Loucy (cell line): ENCODE measurements at regions not wholly inside any gene's neighbourhood (a gene's known extent, or its start where the extent isn't known, plus 50 kb on each side); places are given as distances from the start of the nearest gene placed in this dataset.

Source experiments
- H2AFZ ChIP-seq: fragments of 200-600 bp; sonication (generic); 2 replicates; pipeline ENCODE4 v1.6.0; 2016; ENCODE audit warnings: antibody characterized with exemption, mild to moderate bottlenecking, low read length, moderate library complexity
- H3F3A ChIP-seq: fragments of 200-600 bp; 2 replicates; pipeline ENCODE4 v1.6.0; 2016; ENCODE audit warnings: antibody characterized with exemption, low read depth, mild to moderate bottlenecking
- H3K27me3 ChIP-seq: fragments of 200-600 bp; sonication (generic); 2 replicates; pipeline ENCODE4 v1.6.1; 2014; ENCODE audit warnings: low read length, mild to moderate bottlenecking; ENCODE audit not compliant: insufficient read depth, poor library complexity, severe bottlenecking
- H3K36me3 ChIP-seq: fragments of 200-600 bp; sonication (generic); 2 replicates; pipeline ENCODE4 v1.6.1; 2016; ENCODE audit warnings: low read length; ENCODE audit not compliant: insufficient read depth
- H3K4me1 ChIP-seq: fragments of 200-600 bp; sonication (generic); 2 replicates; pipeline ENCODE4 v1.5.1; 2014; ENCODE audit warnings: low read length, mild to moderate bottlenecking; ENCODE audit not compliant: insufficient read depth, poor library complexity, severe bottlenecking
- H3K4me2 ChIP-seq: fragments of 200-600 bp; sonication (generic); 2 replicates; pipeline ENCODE4 v1.6.0; 2014; ENCODE audit warnings: antibody characterized with exemption, low read length, low read depth, mild to moderate bottlenecking; ENCODE audit not compliant: poor library complexity, severe bottlenecking
- H3K4me3 ChIP-seq: fragments of 200-600 bp; sonication (generic); 2 replicates; pipeline ENCODE4 v1.5.1; 2014; ENCODE audit warnings: low read length, mild to moderate bottlenecking, mixed read lengths; ENCODE audit not compliant: poor library complexity, severe bottlenecking
- H3K79me2 ChIP-seq: fragments of 200-600 bp; sonication (generic); 2 replicates; pipeline ENCODE4 v1.6.1; 2014; ENCODE audit warnings: low read length; ENCODE audit not compliant: insufficient read depth
- H3K9ac ChIP-seq: fragments of 200-600 bp; sonication (generic); 2 replicates; pipeline ENCODE4 v1.6.0; 2014; ENCODE audit warnings: mild to moderate bottlenecking, low read depth, low read length, moderate library complexity; ENCODE audit not compliant: poor library complexity, severe bottlenecking
- H3K9me2 ChIP-seq: fragments of 200-600 bp; sonication (generic); replicated peaks from 2 replicates; pipeline ENCODE4 v1.6.1; 2016; ENCODE audit warnings: low read depth, low read length, mixed read lengths
- H3K9me3 ChIP-seq: fragments of 200-600 bp; sonication (generic); 2 replicates; pipeline ENCODE4 v1.6.1; 2014; ENCODE audit warnings: mild to moderate bottlenecking, antibody characterized with exemption, low read length, low read depth; ENCODE audit not compliant: insufficient read depth
- H4K20me1 ChIP-seq: fragments of 200-600 bp; sonication (generic); 2 replicates; pipeline ENCODE4 v1.6.0; 2014; ENCODE audit warnings: antibody characterized with exemption, low read length, mild to moderate bottlenecking; ENCODE audit not compliant: insufficient read depth, poor library complexity, severe bottlenecking
- EZH2phosphoT487 ChIP-seq: fragments of 200-600 bp; IDR thresholded peaks from 2 replicates; pipeline ENCODE4 v1.6.1; 2018; ENCODE audit warnings: antibody characterized with exemption, mild to moderate bottlenecking, moderate library complexity, borderline replicate concordance
- TF ChIP-seq, protein P1 (sequence below): fragments of 200-600 bp; sonication (generic); conservative IDR thresholded peaks from 2 replicates; pipeline ENCODE4 v1.5.1; 2014; ENCODE audit warnings: mild to moderate bottlenecking, antibody characterized with exemption, low read length

DNA sequence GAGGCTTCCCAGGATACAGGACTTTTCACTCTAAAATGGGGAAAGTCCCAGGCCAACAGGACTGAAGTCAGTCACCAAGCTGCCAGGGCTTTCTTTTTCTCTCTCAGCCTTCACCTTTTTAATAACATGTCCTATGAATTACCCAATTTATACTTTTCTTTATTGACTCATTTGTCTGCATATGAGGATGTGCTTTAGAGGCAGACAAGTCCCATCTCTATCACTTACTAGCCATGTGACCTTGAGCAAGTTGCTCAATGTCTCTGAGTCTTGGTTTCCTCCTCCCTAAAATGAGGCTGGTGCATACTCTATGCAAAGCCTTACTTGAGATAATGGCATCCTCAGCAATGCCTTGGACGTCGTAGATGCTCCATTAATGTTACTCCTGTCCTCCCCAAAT, 98.1 kb upstream of the TMPO start:
- Histone ChIP-seq H2AFZ (peak overlapping the region; percentile 50; the same call in 1 of the 2 replicates), H3K9me2 (no peaks in the 10 kb centered on the region), H3K9ac (no peak overlapping the region), H3K9me3 (no peaks in the 10 kb centered on the region), H3K27me3 (no peaks in the 10 kb centered on the region), H3K4me1 (peaks cover 24% of the 10 kb centered on the region), H3F3A (no peaks in the 10 kb centered on the region), H4K20me1 (no peaks in the 10 kb centered on the region), H3K4me3 (no peak overlapping the region), H3K4me2 (no peak overlapping the region), H3K36me3 (no peaks in the 10 kb centered on the region), H3K79me2 (no peaks in the 10 kb centered on the region)
- TF ChIP-seq EZH2phosphoT487, result no peak

- Histone ChIP-seq H3K27me3 (no peaks in the 10 kb centered on the region), H4K20me1 (no peaks in the 10 kb centered on the region), H2AFZ (peak overlapping the region; percentile 13; the same call in 1 of the 2 replicates), H3K4me3 (peak overlapping the region; percentile 30), H3K9me3 (no peaks in the 10 kb centered on the region), H3F3A (no peaks in the 10 kb centered on the region), H3K9me2 (no peaks in the 10 kb centered on the region), H3K79me2 (no peaks in the 10 kb centered on the region), H3K9ac (peak overlapping the region; percentile 34), H3K4me1 (peaks cover 24% of the 10 kb centered on the region), H3K36me3 (no peaks in the 10 kb centered on the region), H3K4me2 (peak overlapping the region; percentile 47)
- no peak for TF ChIP-seq EZH2phosphoT487
- TF ChIP-seq, protein P1, sequence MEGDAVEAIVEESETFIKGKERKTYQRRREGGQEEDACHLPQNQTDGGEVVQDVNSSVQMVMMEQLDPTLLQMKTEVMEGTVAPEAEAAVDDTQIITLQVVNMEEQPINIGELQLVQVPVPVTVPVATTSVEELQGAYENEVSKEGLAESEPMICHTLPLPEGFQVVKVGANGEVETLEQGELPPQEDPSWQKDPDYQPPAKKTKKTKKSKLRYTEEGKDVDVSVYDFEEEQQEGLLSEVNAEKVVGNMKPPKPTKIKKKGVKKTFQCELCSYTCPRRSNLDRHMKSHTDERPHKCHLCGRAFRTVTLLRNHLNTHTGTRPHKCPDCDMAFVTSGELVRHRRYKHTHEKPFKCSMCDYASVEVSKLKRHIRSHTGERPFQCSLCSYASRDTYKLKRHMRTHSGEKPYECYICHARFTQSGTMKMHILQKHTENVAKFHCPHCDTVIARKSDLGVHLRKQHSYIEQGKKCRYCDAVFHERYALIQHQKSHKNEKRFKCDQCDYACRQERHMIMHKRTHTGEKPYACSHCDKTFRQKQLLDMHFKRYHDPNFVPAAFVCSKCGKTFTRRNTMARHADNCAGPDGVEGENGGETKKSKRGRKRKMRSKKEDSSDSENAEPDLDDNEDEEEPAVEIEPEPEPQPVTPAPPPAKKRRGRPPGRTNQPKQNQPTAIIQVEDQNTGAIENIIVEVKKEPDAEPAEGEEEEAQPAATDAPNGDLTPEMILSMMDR, result no peak
Measured at GRCh38 chr12:98418357-98419075, 96.9 kb upstream of the TMPO start.

- TF ChIP-seq, protein P1, result no peak
- TF ChIP-seq EZH2phosphoT487, result no peak
- Histone ChIP-seq H3K27me3 (no peaks in the 10 kb centered on the region), H3K36me3 (no peaks in the 10 kb centered on the region), H3K4me3 (no peak overlapping the region), H3K9me2 (no peaks in the 10 kb centered on the region), H3K4me1 (peaks cover 24% of the 10 kb centered on the region), H2AFZ (0 out of 2 replicates have a peak overlapping the region, but pooled peaks have one; percentile 13), H3K4me2 (peak overlapping the region; percentile 47), H4K20me1 (no peaks in the 10 kb centered on the region), H3K79me2 (no peaks in the 10 kb centered on the region), H3K9me3 (no peaks in the 10 kb centered on the region), H3F3A (no peaks in the 10 kb centered on the region), H3K9ac (peak overlapping the region; percentile 34)
Measured at GRCh38 chr12:98419081-98419794, 96.2 kb upstream of the TMPO start.
